PC-9 (cell line): ENCODE measurements at regions not wholly inside any gene's neighbourhood (a gene's known extent, or its start where the extent isn't known, plus 50 kb on each side); places are given as distances from the start of the nearest gene placed in this dataset.

Experiments
- BruUV-seq: library from RNA; stranded (reverse); fragments of 400-500 nt; replicated peaks from 2 replicates; lab custom pipeline; 2021; lab: Mats Ljungman, UMichigan
- CTCF ChIA-PET: fragments of 300-600 bp; sonication (Branson Sonifier 250); formaldehyde crosslinking; loops from one replicate; lab custom pipeline; 2022; ENCODE audit warnings: antibody characterized with exemption; lab: Charles Lee
- POLR2A ChIA-PET: fragments of 300-600 bp; sonication (Branson Sonifier 250); formaldehyde crosslinking; loops from one replicate; lab custom pipeline; 2022; ENCODE audit warnings: antibody characterized with exemption; ENCODE audit not compliant: unreplicated experiment; lab: Charles Lee
- DNase-seq, 2 experiments: peaks; one replicate each; pipeline versions ENCODE4 v3.0.0 to v3.0.0-alpha.2; 2015 to 2022; ENCODE audit warnings: mixed read lengths in 1 of 2
- H2AFZ ChIP-seq: fragments of 200-600 bp; sonication (generic); 2 replicates; pipeline ENCODE4 v1.8.1; 2017; ENCODE audit warnings: antibody characterized with exemption
- H3F3A ChIP-seq: fragments of 200-600 bp; sonication (generic); 2 replicates; pipeline ENCODE4 v1.8.1; 2017; ENCODE audit warnings: antibody characterized with exemption, mild to moderate bottlenecking, low read depth; ENCODE audit not compliant: insufficient read depth
- H3K27ac ChIP-seq: fragments of 200-600 bp; sonication (generic); 2 replicates; pipeline ENCODE4 v1.6.1; 2016; ENCODE audit warnings: mixed run types
- H3K27me3 ChIP-seq: fragments of 200-600 bp; sonication (generic); 2 replicates; pipeline ENCODE4 v1.6.1; 2016; ENCODE audit warnings: low read depth, mixed run types; ENCODE audit not compliant: insufficient read depth
- H3K36me3 ChIP-seq: fragments of 200-600 bp; sonication (generic); 2 replicates; pipeline ENCODE4 v1.6.1; 2016; ENCODE audit warnings: low read depth, mixed run types
- H3K4me1 ChIP-seq: fragments of 200-600 bp; sonication (generic); replicated peaks from 2 replicates; pipeline ENCODE4 v1.6.1; 2016; ENCODE audit warnings: mixed run types; ENCODE audit not compliant: insufficient read depth
- H3K4me2 ChIP-seq: fragments of 200-600 bp; sonication (generic); 2 replicates; pipeline ENCODE4 v1.6.1; 2017; ENCODE audit warnings: mixed run types
- H3K4me3 ChIP-seq: fragments of 200-600 bp; sonication (generic); 2 replicates; pipeline ENCODE4 v1.6.1; 2016; ENCODE audit warnings: mixed run types
- H3K79me2 ChIP-seq: fragments of 200-600 bp; sonication (generic); 2 replicates; pipeline ENCODE4 v1.6.1; 2017; ENCODE audit warnings: low read depth, mixed run types
- H3K9me2 ChIP-seq: fragments of 200-600 bp; sonication (generic); 2 replicates; pipeline ENCODE4 v1.8.1; 2017; ENCODE audit warnings: mild to moderate bottlenecking; ENCODE audit not compliant: insufficient read depth
- H3K9me3 ChIP-seq: fragments of 200-600 bp; sonication (generic); 2 replicates; pipeline ENCODE4 v1.8.1; 2016; ENCODE audit warnings: low read depth; ENCODE audit not compliant: insufficient read depth
- H4K20me1 ChIP-seq: fragments of 200-600 bp; sonication (generic); 2 replicates; pipeline ENCODE4 v1.8.1; 2017; ENCODE audit not compliant: insufficient read depth
- CTCF ChIP-seq: fragments of 200-600 bp; sonication (generic); conservative IDR thresholded peaks from 2 replicates; pipeline ENCODE4 v1.6.1; 2017; ENCODE audit warnings: mixed run types, antibody characterized with exemption, mild to moderate bottlenecking, moderate library complexity
- EZH2 ChIP-seq: fragments of 200-600 bp; sonication (generic); IDR thresholded peaks from 2 replicates; pipeline ENCODE4 v1.8.0; 2017; ENCODE audit warnings: antibody characterized with exemption, low read depth
- intact Hi-C: fragments of 100-400 bp; cut with micrococcal nuclease; formaldehyde crosslinking; loops from one replicate; pipeline ENCODE4 v1.10.0; 2022; ENCODE audit not compliant: unreplicated experiment

GRCh38 chr14:97306760-97307246, 509.6 kb downstream of the VRK1 start:
- Histone ChIP-seq H3K79me2 (no peaks in the 10 kb centered on the region), H3K4me1 (no peaks in the 10 kb centered on the region), H3K9me3 (no peaks in the 10 kb centered on the region), H2AFZ (no peak overlapping the region), H3F3A (no peaks in the 10 kb centered on the region), H4K20me1 (no peaks in the 10 kb centered on the region), H3K4me2 (no peak overlapping the region), H3K9me2 (no peaks in the 10 kb centered on the region), H3K27me3 (peaks cover 5% of the 10 kb centered on the region; the same call in 1 of the 2 replicates), H3K27ac (no peak overlapping the region), H3K4me3 (no peak overlapping the region), H3K36me3 (no peaks in the 10 kb centered on the region)
- no TSS peak for BruUV-seq
- TF ChIP-seq EZH2 (no peak), CTCF (no peak)
- CTCF ChIA-PET = no interaction called here
- intact Hi-C loops = no loop called here
- POLR2A ChIA-PET = no interaction called here
- DNase-seq = no peak

GRCh38 chr14:97311411-97311810, 514.2 kb downstream of the VRK1 start:
- Histone ChIP-seq H3K36me3 (no peaks in the 10 kb centered on the region), H3K4me1 (no peaks in the 10 kb centered on the region), H3K27ac (no peak overlapping the region), H4K20me1 (no peaks in the 10 kb centered on the region), H3K9me3 (no peaks in the 10 kb centered on the region), H3K4me2 (no peak overlapping the region), H2AFZ (no peak overlapping the region), H3K27me3 (peaks cover 5% of the 10 kb centered on the region; the same call in 1 of the 2 replicates), H3F3A (no peaks in the 10 kb centered on the region), H3K79me2 (no peaks in the 10 kb centered on the region), H3K9me2 (no peaks in the 10 kb centered on the region), H3K4me3 (no peak overlapping the region)
- POLR2A ChIA-PET = no interaction called here
- DNase-seq = no peak
- no TSS peak for BruUV-seq
- intact Hi-C loops = no loop called here
- TF ChIP-seq CTCF (no peak), EZH2 (no peak)
- CTCF ChIA-PET = no interaction called here

- DNase-seq = no peak
- H3K4me1 ChIP-seq = no peaks in the 10 kb centered on the region
These were observed 515.7 kb downstream of the VRK1 start for GRCh38 chr14:97312910-97313309.

More at GRCh38 chr14:97312910-97313309, 515.7 kb downstream of the VRK1 start:
- no peaks in the 10 kb centered on the region for H3K9me2 ChIP-seq
- intact Hi-C loops = no loop called here
- no peak overlapping the region for H3K4me2 ChIP-seq
- no peak overlapping the region for H2AFZ ChIP-seq
- POLR2A ChIA-PET = no interaction called here
- H3K27me3 ChIP-seq = peaks cover 5% of the 10 kb centered on the region; the same call in 1 of the 2 replicates
- H4K20me1 ChIP-seq = no peaks in the 10 kb centered on the region
- no peaks in the 10 kb centered on the region for H3K9me3 ChIP-seq
- H3K36me3 ChIP-seq = no peaks in the 10 kb centered on the region
- no peaks in the 10 kb centered on the region for H3F3A ChIP-seq
- H3K4me3 ChIP-seq = no peak overlapping the region
- BruUV-seq = no TSS peak
- CTCF ChIA-PET = no interaction called here
- H3K79me2 ChIP-seq = no peaks in the 10 kb centered on the region
- H3K27ac ChIP-seq = no peak overlapping the region
- TF ChIP-seq EZH2 (no peak), CTCF (no peak)
